GM20000 (cell line): ENCODE measurements at regions not wholly inside any gene's neighbourhood (a gene's known extent, or its start where the extent isn't known, plus 50 kb on each side); places are given as distances from the start of the nearest gene placed in this dataset.

Experiments used
- DNase-seq: peaks from one replicate; pipeline ENCODE4 v3.0.0; 2012; ENCODE audit warnings: low spot score
- TF ChIP-seq, protein P1 (sequence below): IDR thresholded peaks from 2 replicates; pipeline ENCODE4 v1.5.1; 2012; ENCODE audit warnings: mild to moderate bottlenecking, control low read depth; ENCODE audit errors: extremely low read depth, missing control alignments

DNA sequence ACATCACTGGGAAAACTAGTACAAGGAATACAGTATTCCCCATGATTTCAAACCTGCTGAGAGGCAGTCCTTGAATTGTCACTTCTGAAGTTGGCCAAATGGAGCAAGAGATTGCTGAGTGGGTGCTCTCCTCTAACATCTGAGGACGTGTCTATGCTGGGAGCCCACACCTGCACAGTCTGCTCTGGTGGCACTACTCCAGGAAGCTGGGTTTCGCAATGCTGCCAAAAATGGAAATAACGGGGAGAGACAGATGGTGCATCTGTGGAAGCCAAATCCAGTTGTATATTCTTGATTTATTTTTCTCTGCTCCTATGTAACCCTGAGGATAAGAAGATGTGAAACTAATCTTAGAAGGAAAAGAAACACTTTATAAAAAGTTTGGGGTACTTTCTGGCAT lies 240.1 kb upstream of the CTSO start:
- TF ChIP-seq, protein P1, sequence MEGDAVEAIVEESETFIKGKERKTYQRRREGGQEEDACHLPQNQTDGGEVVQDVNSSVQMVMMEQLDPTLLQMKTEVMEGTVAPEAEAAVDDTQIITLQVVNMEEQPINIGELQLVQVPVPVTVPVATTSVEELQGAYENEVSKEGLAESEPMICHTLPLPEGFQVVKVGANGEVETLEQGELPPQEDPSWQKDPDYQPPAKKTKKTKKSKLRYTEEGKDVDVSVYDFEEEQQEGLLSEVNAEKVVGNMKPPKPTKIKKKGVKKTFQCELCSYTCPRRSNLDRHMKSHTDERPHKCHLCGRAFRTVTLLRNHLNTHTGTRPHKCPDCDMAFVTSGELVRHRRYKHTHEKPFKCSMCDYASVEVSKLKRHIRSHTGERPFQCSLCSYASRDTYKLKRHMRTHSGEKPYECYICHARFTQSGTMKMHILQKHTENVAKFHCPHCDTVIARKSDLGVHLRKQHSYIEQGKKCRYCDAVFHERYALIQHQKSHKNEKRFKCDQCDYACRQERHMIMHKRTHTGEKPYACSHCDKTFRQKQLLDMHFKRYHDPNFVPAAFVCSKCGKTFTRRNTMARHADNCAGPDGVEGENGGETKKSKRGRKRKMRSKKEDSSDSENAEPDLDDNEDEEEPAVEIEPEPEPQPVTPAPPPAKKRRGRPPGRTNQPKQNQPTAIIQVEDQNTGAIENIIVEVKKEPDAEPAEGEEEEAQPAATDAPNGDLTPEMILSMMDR = no peak

DNA sequence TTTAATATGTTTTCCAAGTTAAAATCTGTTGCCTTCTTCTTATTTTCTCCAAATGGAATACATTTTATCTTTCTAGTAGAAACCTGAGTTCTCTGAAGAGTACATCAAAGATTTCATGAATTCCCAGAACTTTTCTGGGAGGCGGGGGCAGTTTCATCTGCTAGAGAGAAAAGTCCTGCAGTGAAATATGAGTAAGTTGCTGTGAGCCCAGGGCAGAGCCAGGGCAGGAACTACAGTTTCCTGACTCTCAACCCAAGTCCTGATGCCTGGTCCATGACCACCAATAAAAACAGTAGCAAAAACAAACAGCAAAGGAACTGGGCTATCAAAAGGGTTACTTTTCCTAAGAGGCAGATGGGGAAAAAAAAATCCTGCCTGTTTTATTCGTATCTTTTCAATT lies 239.4 kb upstream of the CTSO start:
- DNase-seq = no peak
- TF ChIP-seq, protein P1 = no peak

More for the DNA sequence above, 240.1 kb upstream of the CTSO start:
- DNase-seq = no peak

DNA sequence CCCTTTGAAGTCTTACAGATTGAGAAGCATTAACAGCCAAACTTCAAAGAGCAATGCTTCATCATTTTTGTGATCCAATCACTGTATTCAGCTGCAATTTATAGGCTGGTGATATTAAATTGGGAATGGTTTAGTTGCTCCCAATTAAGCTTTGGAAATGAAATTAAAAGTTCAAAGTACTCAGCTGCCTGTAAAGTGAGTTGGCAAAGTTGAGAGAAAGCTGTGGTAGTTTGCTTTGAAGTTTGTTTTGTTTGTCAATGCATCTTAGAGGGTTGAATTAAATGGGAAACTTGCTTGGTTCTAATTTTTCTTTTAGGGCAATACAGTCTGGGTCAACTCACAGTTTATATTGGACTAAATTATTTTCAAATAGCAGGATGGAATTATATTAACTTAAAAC lies 238.4 kb upstream of the CTSO start:
- TF ChIP-seq, protein P1 = no peak
- no peak for DNase-seq

DNA sequence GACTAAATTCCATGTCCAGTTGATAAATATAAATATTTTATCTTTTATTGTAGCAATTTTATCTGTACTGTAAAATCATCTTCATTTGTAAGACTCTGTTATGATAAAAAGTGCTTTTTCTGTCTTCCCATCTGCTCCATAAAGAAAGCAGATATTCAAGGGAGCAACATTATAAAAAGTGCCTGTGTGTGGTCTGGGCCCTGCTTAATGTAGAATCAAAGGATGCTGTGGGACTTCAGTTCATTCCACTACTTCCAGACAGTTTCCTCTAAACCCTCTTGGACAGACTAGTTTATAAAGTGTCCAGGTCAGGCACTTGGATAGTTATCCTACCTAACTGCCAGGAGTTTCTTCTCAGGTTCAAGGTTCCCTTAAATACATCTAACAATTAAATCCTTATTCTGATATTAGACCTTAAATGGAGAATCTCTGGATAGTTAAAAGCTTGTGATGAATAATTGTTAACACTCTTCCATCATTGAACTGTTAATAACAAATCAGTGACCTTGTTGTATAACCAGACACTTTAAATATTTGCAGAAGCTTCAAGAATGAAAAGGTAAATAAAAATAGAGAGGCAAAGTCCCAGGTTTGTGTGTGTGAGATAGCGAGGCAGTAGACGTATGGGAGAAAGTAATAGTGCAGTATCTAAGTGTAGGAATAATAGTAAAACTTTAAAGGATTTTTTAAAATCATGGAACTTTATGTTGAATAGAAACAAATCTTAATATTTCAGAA lies 237.5 kb upstream of the CTSO start:
- TF ChIP-seq, protein P1 = no peak
- DNase-seq = no peak

DNA sequence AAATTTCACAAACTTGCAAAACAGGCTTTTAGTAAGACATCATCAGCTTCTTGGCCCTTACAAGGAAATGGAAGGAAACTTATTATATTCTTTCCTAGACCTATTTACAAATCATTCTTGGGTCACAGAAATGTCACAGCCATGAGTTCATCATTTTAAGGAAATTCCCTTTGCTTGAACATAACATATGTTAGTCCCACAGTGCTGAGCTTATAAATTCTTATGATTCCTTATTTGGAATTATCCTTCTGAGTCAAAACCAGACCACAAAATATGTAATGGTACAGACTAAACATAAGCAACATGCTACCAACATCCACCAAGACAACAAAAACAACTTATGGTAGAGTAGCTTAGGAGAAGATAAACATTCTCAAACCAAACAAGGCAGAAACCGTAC lies 236.9 kb upstream of the CTSO start:
- TF ChIP-seq, protein P1 = no peak
- DNase-seq = no peak

DNA sequence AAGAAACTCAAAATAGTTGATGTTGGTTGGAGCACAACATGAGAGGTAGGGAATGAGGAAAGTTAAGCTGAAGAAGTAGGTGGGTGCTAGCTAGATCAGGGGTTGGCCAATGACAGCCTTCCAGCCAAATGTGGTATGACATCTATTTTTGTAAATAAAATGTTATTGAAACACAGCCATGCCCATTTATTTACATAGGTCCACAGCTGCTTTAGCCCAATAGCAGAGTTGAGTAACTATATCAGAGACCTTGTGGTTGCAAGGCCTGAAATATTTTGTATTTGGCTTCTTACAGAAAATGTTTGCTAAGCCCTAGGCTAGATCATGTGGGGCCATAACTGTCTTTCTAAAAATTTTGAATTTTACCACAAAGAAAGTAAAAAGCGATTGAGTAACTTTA lies 234.9 kb upstream of the CTSO start:
- TF ChIP-seq, protein P1 = no peak
- DNase-seq = no peak

DNA sequence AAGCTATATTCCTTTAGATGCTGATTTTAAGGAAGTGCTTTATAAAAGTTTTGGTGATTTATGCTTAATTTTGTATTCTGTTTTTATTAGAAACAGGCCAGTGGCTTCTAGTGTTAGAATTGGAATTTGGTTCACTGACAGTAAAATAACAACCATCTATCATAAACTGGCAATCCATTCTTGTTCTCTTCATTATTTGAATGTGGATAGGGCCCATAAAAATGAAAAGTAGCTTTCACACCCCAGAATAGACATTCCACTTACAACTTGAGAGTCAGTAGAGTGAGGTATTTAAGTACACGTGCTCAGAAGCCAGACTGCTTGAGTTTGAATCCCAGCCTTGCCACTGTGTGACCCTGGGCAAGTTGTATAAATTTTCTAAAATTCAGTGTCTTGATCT lies 232.4 kb upstream of the CTSO start:
- TF ChIP-seq, protein P1 = no peak
- DNase-seq = no peak
